ENCODE measurements at regions not wholly inside any gene's neighbourhood (a gene's known extent, or its start where the extent isn't known, plus 50 kb on each side); places are given as distances from the start of the nearest gene placed in this dataset.
A peak's percentile ranks its signal among the peaks of the same experiment; 100 is the strongest.

DNA sequence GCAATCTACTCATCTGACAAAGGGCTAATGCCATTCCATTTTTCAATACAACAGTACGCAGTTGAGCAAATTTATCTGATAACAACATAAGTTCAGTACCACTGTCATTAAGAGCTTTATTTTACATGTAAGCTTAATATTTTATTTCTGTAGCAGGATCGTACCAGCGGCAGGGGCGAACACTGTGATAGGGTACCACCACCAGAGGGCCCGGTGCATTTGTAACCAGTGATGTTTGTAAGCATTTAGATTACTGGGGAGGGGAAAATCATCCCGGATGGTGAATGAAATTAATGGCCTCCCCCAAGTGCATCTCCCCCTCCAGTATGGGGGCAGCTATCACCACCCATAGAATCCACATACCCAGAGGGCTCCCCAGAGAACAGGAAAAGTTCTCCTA lies 179.0 kb downstream of the ADGRA3 start:
- no peak for DNase-seq (ENCODE audit: low read depth in 1 of 2, low spot score in 1 of 2)

DNA sequence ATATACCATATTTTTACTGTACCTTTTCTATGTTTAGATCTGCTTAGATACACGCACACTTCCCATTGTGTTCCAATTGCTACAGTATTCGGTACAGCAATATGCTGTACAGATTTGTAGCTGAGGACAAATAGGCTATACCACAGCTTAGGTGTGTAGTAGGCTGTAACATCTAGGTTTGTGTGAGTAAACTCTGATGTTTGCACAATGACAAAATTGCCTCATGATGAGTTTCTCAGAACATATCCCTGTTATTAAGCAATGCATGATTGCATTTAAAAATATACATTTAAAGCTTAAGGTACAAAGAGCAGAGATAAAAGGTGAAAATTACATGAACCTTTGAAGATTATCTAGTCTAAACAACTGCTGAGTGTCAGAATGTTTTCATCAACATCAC lies 181.7 kb downstream of the ADGRA3 start:
- DNase-seq (ENCODE audit: low read depth in 1 of 2, low spot score in 1 of 2) = no peak

DNA sequence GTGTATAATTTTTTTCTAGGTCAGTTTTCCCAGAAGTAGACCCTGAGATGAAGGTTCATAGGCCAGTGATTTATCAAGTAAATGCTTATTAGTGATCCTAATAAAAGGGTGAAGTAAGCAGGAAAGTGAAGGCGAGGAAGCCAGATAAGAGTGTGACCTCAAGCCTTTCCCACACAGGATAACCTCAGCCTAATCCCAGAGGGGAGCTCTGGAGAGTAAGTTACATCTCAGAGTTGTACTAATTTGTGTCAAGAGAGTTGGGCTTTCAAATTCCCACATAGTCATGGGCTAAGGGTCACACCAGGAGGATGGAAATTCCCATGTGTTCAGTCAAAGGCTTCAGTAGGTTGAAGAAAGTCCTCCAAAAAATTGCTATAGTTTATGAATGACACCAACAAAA lies 191.4 kb downstream of the ADGRA3 start:
- no peak for DNase-seq (ENCODE audit: low read depth in 1 of 2, low spot score in 1 of 2)

DNA sequence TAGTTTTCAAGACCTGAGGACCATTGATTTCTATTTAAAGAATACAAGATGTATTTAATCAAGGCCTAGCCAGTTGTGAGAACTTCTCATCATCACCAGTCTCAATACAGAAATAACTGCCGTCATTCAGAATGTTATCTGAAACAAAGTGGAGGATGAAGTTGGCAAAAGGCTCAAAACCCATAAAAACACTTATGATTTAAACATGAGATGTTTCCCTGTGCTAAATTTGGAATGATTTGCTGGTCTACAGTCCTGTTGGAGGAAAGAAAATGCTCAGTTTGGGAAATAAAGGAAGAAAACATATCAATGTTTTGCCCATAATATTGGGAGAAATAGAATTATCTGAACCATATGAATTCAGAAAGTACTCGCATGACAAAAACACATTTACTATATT lies 192.2 kb downstream of the ADGRA3 start:
- DNase-seq (ENCODE audit: low read depth in 1 of 2, low spot score in 1 of 2) = no peak

DNA sequence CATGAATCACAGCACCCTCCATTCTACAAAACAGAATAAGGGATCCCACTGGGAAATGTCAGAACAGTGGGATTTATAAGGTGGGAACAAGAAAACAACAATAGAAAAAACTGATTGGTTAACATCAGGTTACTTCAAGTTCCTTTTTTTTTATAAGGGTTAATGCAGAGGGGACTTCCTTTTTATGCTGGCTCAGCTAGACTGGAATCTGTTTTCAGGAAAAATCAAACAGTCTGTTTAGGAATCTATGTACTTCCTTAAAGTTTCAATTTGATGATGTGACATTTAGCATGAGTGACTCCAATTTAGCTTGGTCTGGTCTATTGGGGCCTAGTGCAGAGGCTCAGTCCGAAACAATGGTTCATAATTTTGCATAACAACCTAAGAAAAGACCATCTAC lies 192.9 kb downstream of the ADGRA3 start:
- no peak for DNase-seq (ENCODE audit: low read depth in 1 of 2, low spot score in 1 of 2)

DNA sequence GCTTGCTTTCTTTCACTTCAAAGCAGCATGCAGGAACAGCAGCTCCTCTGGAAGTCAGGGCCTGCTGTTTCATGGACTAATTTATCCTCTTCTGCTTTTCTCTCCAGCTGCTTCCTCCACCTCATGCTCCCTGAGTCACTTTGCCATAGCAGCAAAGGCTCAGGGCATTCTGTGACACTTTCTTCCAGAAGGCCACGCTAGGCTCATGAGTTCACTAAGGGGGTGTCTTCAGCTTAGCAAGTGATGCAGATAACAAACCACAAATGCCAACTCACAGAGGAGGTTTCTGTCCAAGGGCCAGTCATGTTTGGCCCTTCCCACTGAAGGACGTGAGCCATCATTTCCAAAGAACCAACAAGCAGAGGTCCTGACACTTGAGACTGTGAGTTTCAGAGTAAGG lies 200.2 kb downstream of the ADGRA3 start:
- no peak for DNase-seq (ENCODE audit: low read depth in 1 of 2, low spot score in 1 of 2)

DNA sequence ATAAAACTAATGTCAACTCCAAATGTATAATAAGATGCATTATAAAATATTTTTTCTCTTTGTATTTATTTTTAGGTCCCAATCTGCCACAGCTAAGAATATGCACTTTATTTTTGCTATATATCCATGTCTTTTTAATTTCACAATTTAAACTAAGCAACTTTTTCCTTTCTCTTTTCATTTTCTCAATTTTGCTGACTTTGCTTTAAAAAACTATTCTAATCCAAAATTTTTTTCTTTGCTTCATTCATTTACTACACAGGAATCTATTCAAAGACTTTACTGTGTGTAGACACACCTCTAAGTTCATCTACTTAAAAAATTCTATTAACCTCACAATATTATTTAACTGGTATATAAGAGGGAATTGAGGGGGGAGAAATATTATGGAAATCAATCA lies 201.9 kb downstream of the ADGRA3 start:
- no peak for DNase-seq (ENCODE audit: low read depth in 1 of 2, low spot score in 1 of 2)

DNA sequence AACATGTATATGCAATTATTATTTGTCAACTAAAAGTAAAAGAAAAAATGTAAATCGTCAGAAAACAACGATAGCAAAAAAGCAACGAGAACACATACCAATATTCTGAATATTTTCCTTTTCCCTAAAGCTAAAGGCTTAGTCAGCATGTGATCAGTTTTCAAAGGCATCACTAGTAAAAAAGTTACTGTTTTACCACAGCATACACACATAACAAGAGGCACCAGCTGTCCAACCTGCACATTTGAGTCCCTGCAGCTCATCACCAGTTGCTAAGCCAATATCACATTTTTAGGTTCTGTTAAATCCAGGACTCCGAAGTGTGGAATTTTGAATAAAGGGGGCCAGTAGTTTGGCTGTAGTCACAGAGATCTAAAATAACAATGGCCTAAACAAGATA lies 203.8 kb downstream of the ADGRA3 start:
- DNase-seq (ENCODE audit: low read depth in 1 of 2, low spot score in 1 of 2) = no peak

DNA sequence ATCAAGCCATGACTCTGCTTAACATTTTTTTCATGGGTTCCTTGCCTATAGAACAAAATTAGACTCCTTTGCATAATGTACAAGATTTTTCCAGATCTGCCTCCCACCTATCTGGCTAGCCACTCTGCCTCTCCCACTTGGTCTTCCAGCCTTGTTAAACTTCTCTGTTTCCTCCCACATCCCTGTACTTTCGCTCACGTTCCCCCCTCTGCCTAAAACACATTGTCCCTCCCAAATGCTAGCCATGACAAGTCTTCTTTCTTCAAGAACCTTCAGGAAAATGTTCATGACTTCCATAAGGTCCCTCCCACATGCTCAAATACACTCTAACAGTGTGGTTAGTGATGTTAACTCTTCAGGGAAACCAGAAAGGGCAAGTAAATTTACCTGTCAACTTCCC lies 214.6 kb downstream of the ADGRA3 start:
- no peak for DNase-seq (ENCODE audit: low read depth in 1 of 2, low spot score in 1 of 2)

DNA sequence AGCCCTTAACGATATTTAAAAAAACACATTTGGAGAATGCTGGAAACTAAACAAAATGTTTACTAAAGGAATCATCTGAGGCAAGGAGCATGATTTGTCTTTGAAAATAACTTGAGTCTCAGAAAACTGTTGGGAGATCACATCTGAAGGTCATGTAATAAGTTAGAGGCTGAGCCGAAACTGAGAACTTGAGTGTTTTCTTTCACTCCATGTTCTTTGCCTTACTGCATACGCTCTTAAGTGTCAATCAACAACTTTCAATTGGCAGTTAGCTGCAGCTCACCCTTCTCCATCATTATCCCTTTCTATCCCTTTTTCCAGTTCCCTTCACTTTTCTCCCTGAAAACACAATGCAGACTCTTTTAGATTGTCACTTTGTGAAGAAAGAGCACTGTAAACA lies 216.2 kb downstream of the ADGRA3 start:
- no peak for DNase-seq (ENCODE audit: low read depth in 1 of 2, low spot score in 1 of 2)

DNA sequence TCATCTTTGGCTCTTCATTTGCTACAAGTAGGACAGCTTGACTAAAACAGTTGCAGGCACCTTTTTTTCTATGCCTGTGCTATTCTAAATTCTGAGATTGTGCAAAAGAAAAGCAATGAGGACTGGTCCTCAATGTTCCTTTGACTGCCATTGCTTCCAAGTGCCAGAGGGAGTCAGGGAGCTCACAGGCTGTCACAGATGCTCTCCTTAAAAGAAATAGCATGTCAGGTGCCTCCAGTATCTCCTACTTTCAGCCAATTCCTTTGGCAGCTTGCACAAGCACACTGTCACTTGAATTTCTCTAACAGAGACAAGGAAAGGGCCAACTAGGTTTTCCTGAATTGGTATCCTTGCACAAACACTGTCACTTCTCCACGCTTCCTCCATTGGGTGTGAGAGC lies 228.2 kb downstream of the ADGRA3 start:
- no peak for DNase-seq (ENCODE audit: low read depth in 1 of 2, low spot score in 1 of 2)

DNA sequence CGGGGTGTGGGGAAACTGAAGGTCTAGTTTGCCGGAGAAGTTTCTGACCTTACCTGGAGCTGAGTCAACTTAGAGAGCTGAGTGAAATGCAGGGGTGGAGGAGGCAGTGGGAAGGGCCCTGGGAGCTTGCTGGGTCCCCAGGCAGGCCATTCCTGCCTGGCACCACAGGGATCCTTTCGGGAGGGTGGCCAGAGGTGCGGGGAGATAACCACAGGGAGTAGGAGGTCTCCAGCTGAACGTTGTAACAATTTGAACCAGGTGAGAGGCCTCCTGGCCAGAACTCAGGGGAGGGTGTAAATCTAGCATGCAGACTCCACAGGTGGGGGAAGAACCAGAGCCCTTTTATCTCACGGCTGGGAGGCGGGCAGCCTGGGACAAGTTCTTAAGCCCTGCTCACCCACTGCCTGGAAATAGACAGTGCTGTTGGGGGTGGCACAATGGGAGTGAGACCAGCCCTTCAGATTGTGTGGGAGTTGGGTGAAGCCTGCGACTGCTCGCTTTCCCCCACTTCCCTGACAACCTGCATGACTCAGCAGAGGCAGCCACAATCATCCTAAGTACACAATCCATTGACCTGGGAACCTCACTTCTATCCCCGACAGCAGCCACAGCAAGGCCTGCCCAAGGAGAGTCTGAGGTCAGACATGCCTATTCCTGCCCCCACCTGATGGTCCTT lies 247.4 kb downstream of the ADGRA3 start:
- no peak for DNase-seq (ENCODE audit: low read depth in 1 of 2, low spot score in 1 of 2)

DNA sequence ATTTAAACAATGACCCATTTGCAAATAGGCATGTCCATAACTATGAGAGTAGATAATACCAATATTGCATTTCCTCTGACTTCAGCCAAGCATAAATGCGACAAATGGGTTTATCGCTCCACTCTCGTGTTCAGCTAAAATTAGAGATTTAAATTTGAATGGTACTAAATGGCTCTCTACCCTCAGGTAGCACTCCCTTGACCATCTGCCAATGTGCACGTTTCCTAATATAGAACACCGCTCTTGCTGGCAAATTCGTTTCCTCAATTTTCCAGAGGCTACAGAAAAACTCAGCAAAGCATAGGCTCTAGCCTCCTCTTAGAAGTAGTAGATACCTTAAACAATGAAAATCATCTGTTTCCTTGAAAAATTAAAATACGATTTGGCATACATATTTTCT lies 251.6 kb downstream of the ADGRA3 start:
- DNase-seq (ENCODE audit: low read depth in 1 of 2, low spot score in 1 of 2) = no peak

DNA sequence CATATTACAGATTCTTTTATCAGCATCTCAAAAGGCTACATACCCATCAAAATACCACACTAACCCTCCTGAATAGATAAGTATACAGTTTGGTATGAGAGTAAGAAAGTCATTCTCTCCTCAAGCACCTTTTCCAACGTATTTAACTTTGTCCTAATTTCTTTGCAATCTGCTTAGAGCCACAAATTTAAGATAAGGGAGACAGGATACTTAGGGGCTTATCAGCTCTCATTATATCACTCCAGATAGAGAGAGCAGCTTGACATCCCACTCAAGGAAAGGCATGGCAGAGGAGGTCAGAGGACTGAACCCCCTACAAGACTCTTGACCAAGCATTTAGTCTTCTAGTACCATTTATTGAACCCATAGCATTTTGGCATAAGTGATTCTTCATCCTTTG lies 262.4 kb downstream of the ADGRA3 start:
- DNase-seq (ENCODE audit: low read depth in 1 of 2, low spot score in 1 of 2) = no peak

DNA sequence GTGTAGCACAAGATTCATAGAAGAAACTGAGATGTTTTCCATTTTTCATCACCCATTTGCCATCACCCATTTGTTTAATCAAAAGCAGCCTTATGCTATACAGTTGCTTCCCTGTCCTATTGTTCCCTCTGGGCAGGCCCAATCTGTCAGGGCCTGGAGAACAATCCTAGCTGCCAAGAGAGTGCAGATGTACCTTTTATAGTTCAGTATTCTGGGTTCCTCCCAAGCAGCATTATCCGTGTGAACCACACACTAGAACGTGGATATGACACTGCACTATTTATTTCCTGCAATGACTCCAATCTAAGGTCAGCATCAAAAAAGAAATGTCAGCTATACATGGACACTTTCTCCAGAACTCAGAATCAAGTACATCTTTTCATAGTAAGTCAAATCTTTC lies 269.0 kb downstream of the ADGRA3 start:
- no peak for DNase-seq (ENCODE audit: low read depth in 1 of 2, low spot score in 1 of 2)

DNA sequence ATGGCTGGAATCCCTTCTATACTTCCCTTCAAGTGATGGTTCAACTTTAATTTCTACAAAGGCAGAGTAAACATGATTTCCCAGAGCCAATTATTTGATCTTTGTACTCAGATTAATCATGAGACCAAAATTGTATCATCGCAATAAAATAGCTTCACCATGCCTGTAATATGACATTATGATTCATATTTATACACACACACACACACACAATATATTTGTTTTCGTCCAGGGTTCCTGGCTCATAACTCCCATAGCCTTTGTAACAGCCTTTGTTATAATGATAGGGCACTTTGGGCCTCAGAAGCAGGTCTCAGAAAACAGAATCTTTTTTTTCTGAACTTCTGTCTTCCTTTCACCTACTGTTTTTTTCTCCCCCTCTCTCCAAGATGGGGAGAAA lies 270.6 kb downstream of the ADGRA3 start:
- DNase-seq (ENCODE audit: low read depth in 1 of 2, low spot score in 1 of 2) = no peak

DNA sequence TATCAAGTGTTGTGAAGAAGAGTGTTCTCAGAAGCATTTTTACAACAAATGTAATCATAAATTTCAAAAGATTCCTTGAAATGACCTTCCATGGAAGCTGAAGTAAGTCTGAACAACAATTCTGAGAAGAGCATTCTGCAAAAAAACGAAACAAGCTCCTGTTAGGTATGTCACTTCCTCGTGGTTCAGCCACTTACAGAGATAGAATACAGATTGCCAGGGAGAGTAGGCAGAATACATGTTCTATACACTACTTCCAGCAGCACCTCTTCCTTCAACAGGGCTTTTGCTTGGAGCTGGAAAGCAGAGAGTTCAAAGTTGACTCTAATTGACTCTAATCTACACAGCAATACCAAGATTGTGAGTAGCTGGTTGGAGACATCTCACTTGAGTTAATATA lies 274.5 kb downstream of the ADGRA3 start:
- no peak for DNase-seq (ENCODE audit: low read depth in 1 of 2, low spot score in 1 of 2)

DNA sequence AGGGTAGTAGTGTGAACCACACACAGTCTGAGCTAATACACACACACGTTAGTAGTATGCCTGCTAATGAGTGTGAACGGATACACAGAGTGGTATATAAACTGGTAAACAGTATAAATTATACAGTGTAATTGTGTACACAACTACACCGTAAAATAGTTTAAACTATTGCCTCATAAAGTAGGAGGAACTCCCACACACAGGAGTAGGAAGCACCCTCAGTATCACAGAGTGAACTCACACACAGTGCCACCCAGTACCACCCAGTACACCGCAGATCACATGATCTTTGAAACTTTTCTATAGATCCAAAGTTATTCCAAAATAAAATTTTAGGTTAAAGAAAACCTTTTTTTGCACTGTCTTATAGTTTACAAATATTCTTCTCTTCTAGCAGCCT lies 275.1 kb downstream of the ADGRA3 start:
- no peak for DNase-seq (ENCODE audit: low read depth in 1 of 2, low spot score in 1 of 2)

DNA sequence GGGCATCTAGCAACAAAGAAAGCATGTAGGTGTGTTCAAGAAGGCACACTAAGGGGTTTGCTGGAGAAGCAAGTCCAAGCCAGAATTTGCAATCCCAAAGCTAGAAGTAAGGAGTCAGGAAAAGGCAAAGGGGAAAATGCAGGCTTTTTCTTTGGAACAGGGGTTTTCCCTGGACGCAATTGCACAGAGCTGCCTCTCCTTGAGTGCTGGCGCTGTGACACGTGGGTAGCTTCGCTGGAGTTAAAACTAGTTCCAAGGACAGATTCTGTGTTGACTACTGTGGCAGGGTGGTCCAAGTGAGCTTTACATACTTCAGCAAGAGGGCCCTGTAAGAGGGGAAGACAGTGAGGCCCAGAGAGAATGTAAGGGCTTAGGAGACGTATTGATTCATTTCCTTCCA lies 277.1 kb downstream of the ADGRA3 start:
- no peak for DNase-seq (ENCODE audit: low read depth in 1 of 2, low spot score in 1 of 2)

DNA sequence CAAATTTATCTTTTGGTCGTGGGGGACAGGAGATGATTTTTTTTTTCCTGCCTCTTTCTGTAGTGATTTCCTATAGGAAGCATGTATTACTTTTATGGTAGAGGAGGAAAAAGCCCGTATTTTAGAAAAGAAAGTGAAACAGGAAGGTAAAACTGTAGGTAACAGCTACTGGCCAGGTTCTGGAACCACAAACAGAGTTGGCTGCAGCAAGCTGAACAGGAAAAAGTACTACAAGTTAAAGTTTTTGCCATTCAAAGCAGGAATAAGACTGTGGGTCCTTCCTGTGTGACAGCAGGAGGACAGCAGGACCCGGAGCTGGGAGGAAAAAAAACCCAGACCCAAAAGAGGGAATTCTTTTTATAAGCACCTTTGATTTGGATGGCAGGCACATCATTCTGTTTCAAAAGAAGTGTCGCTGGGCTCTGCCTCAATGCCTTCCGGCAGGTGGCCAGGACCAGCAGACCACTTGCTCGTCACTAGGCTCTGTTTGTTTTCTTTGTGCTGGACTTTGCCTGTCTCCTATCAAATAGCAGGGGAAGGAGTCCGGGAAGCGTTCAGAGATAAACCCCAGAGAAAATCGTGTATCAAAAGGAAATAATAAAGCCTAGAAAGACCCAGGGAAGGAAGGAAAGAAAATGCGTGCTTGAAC lies 277.9 kb downstream of the ADGRA3 start:
- DNase-seq (ENCODE audit: low read depth in 1 of 2, low spot score in 1 of 2) = no peak

DNA sequence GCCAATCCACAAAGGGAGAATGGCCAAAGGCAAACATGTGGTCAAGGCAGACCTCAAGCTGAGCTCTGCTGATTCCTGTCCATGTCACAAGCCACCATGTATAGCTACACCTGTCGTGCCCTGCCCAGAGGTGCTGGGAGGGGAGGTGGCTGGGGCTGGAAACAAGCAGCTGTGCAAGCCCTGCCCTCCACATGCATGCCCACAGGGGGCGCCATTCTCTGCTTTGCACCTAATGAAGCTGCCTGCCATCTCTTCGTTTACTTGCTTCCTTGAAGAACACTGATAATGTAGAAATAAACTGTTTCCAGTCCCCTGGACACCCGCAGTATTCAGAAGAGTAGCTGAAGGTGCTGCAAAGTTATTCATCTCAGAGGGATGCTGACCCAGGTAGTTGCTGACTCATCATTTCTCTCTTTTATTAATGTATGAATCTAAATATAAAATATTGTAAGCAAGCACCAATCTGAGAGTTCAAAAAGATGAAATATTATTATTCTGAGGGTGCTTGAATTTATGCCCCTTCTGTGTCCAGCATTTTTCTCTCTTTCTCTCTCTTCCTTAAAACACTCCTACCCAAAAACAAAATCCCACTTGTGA lies 278.6 kb downstream of the ADGRA3 start:
- DNase-seq (ENCODE audit: low read depth in 1 of 2, low spot score in 1 of 2) = peak in 1 of 2 donors; percentile 17

DNA sequence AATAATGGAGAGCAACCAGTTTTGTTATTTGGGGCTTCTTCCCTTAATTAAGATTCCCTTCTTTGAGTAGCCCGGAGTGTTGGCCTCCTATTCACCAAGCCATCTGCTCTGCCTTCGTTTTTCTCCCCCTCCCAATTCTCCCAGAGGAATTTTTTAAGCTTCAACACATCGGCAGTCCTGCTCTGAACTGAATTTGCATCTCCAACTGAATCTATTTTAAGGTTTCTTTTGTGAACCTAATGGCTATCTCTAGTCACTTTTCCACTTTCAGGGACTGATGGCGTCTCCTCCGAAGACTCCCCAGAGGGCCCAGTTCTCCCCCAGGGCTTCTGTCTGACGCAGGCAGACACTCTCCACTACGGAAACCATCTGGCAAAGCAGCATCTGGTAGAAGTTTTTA lies 280.2 kb downstream of the ADGRA3 start:
- DNase-seq (ENCODE audit: low read depth in 1 of 2, low spot score in 1 of 2) = no peak

DNA sequence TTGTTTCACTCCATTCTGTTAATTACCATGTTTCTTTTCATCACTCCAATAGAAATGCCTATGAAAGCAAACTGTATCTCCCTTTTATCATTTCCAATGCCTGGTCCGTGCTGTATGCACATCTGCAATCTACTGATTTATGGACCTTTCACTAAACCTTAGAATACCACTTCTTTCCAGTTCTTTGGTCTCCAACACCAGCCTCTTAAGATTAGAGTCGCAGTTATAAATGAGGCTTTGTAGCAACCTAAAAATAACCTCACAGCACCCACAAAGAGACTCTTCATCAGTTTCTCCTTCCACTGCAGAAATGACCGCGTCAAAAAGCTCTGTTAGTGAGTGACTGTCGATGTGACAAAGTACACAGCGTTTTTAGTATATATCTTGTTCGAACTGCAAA lies 282.6 kb downstream of the ADGRA3 start:
- DNase-seq (ENCODE audit: low read depth in 1 of 2, low spot score in 1 of 2) = no peak
